GM21737 (cell line): ENCODE measurements at regions not wholly inside any gene's neighbourhood (a gene's known extent, or its start where the extent isn't known, plus 50 kb on each side); places are given as distances from the start of the nearest gene placed in this dataset.

ENCODE experiments used
- ATAC-seq: cut with Tn5 transposase; IDR thresholded peaks from one replicate; pipeline ENCODE4 v1.9.1; 2021; ENCODE audit warnings: mild to moderate bottlenecking, moderate library complexity; ENCODE audit not compliant: unreplicated experiment

DNA sequence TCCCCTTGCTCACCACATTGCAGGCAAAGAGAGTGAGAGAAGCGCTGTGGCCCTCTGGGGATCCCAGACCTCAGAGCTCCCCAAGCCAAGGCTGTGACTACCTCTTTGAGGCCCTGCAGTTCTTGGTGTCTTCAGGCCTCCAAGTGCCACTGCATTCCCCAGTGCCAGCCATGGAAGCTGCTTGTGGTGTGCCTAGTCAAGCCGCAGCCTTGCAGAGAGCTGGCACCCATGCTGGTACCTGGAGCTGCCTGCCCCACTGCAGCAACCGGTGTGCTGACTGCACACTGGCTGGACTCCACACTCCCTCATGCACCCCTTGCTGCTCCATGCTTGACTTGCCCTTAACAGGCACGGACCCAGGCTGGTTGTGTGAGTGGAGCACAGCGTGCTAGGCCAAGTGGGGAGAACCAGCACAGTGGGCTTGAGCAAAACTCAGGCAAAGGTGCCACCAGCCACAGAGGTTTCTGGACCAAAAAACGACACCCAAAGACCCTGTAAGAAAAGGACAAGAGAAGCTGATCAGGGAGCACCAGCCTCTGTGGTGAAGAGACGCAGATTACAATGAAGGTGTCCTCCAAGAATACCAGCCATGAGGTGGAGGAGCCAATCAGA, 113.5 kb upstream of the TMEM18 start:
- no peak for ATAC-seq

DNA sequence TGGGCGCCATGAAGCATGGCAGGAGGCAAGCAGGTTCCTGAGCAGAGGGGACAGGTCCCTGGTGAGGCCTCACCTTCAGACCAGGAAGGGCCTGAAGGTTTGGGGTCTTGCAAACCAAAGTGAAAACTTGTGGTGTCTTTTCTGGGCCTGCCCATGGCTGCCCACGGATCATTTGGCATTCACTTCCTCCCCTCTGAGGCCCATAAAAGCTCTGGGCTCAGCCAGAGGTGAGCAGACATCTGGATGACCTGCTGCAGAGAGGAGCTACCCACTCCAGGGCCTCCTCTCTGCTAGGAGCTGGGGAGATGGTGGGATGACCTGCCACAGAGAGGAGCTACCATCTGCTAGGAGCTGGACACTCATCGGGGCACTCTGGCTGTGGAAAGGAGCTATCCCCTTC, 112.9 kb upstream of the TMEM18 start:
- no peak for ATAC-seq

DNA sequence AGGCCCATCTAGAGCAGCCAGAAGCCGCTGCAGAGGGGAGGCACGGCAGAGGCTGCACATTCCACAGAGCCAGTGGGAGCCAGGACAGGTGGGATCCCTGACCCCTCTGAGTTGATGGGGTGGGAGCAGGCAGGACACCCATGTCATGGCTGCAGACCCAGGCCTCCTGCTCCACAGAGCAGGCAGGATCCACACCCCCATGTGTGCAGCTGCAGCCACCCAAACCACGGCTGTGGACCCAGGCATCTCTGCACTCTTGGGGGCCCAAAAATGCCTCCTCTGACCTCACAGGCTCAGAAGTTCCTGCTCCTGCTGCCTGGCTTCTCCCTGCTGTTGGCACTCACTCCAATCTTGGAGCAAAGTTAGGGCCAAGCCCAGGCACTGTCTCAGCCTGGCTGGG, 112.3 kb upstream of the TMEM18 start:
- no peak for ATAC-seq

DNA sequence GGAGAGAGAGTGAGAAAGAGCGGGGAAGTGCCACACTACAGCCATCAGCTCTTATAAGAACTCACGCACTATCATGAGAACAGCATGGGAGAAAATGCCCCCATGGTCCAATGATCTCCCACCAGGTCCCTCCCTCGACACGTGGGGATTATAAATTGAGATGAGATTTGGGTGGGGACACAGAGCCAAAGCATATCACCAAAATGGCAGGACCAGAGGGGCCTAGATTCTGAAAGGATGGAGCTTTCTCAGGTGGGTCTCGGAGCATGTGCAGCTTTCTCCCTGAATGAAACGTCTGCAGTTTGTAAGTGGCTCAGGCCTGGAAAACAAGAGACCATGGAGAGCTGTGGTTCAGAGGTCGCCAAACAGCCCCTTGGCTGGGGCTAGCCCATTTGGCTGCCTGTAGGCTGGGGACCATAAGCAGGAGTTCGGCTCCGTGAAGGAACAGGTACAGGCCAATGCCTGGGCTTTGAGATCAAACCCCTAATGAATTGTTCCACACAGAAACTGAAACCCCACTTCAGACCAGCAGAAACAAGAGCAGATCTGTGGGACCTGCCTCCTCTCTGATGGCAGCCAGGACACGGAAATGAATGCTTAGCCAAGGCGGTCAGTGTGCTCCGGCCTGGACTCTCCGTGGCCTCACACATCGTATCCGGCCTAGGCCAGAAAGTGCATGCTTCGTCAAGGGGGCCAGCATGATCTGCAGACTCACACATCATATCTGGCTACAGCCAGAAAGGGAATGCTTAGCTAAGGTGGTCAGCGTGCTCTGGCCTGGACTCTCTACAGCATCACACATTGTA, 111.2 kb upstream of the TMEM18 start:
- no peak for ATAC-seq

DNA sequence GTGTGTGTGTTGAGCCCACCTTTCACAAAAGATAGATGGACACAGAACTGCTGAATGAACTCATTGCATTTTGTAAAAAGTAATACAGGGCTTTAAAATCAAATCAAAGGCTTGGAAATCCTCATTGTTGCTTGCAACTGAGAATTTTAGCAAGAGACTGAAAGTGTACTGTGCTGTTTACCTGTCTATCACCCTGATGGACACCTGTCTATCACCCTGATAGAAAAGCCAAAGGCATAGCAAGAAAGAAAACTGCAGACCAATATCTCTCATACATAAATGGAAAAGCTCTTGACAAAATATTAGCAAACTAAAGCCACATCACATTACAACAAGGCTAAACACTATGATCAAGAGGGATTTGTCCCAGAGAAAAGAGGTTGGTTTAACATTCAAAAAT, 107.5 kb upstream of the TMEM18 start:
- ATAC-seq: no peak

DNA sequence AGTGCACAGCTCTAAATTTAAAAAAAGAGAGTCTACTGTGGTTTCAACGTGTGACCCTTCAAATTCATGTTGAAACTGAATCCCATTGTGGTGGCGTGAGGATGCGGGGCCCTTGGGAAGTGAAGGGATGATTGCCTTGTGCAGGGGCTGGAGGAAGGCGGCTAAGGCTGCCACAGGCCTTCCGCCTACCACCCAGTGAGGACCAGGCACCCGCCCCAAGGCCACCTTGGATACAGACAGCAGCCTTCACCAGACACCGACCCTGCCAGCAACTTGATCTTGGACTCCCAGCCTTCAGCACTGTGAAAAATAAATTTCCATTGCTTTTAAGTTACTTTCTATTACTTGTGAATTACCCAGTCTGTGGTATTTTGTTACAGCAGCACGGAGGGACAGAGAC, 103.4 kb upstream of the TMEM18 start:
- ATAC-seq: no peak

DNA sequence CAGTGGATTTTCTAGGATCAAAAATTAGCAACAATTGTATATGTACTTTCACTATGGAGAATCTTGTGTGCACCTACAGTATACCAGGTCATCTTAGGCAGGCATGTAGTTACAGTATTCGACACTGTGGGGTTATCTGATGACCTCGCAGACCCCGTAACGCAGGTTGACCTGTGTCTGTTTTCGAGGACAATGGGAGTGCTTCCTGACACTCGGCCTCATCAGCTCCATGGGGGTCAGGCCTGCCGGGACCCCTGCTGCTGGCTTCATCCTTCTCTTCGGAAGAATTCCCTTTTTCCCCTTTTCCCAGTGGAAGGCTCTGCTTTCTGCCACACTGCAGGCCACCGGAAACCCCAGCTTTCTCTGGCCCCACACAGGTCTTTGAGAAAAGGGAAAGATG, 102.8 kb upstream of the TMEM18 start:
- no peak for ATAC-seq

DNA sequence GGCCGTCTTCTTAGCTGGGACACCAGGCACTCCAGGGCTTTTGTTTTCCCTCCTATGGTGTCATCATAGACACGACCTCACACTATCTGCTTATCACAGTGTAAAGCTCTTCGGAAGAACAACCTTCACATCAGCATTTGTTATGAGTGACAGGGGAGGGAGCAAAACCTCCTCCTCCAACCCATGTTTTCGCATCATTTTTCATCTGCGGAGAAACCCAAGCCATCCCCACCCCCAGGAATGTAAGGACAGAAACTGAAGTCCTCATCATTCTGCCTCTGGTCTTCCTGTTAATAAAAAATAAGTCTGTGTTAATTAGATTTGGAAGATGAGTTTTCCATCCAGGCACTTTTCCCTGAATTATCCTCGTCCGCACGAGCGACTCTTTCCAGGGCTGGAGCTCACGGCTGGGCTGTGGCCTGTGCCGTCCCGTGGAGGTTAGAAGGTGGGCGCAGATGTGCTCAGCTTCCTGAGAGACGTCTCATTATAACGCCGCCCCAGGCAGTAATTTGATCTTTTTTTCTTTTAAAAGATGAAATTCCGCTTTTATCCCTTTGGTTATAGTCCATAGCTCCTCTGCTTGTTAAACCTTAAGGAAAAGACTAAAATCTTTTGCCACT, 101.6 kb upstream of the TMEM18 start:
- no peak for ATAC-seq

DNA sequence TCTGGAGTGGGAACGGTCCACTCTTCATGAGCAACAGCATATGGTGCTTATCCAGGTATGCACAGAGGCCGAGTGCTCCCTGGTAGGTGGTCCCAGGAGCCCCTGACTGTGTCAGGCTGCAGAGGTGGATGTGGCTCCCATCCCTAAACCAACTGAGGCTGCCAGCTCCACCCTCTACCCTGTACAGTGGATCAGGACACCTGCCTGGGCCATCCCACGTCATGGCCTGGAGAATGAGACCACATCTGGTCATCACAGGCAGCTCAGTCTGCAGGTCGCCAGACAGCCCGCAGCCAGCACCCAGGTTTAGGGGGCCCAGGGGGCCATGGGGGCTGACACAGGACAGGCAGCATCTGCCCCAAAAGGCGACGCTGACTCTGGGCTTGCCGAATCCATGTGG, 100.3 kb upstream of the TMEM18 start:
- ATAC-seq: no peak

DNA sequence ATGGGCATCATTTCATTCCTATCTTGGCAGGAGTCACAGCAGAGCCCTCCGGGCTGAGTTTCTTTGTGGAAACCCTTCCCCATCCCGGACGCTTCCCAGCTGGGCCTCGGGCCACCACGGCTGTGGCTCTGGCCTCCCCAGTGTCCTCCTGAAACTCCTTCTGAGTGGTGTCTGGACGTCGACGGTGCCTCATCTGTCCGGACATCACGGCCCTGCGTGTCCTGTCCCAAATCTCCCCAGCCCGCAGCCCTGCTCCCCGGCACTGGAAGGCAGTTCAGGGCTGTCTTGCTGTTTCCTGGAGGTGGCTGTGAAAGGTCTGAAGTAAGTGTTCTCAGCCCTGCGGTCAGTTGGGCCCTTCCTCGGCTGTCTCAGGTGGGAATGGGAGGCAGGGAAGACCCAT, 99.8 kb upstream of the TMEM18 start:
- no peak for ATAC-seq

DNA sequence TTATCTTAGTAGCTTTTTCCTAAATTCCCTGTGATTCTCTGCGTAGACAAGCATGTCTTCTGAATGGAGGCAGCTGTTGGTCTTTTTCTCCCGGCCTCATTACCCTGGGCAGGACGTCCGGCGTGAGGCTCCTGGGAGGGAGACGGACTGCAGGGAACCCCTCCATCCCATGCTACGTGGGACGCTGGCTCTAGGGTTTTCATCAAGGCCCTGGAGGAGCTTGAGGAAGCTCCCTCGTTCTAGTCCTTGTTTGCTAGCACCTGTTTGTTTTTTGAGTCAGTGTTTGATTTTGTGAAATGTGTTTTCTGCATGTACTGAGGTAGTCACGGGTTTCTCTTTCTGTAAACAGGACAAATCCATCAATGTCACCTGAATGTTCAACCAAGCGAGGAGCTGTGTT, 99.3 kb upstream of the TMEM18 start:
- no peak for ATAC-seq

DNA sequence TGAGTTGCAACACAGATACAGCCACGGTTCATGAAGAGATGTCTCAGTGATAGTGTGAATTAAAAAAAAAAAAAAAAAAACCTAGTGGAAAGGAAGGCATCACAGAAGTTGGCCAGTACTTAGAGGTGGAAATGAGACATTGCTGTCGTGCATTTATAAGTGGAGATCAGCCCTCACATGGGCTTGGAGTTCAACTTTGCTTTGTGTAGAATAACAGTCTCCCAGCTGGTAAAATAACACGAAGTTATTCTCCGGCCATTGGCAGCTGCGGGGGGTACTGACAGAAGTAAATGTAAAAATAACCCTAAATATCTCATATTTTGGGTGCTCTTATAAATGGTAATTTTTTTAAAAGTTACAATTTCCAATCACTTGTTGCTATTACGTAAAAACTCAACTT, 98.8 kb upstream of the TMEM18 start:
- ATAC-seq: no peak

DNA sequence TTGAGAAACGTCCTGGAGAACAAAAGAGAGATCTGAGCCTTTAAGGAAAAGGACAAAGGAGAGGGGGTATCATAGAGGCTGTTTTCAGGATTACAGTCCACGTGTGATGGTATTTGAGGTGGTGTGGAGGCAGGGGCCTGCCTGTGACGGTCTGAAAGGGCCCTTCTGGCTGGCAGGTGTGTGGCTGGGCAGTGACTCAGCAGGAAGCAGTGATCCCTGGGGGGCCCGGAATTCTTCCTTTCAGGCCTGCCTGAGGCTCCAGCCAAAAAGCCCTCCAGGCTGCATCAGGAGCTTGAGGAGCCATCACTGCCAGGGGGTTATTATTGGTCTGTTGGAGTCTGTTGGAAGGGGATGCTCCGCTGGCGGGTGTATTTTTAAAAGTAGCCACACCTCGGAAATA, 97.2 kb upstream of the TMEM18 start:
- ATAC-seq: no peak

DNA sequence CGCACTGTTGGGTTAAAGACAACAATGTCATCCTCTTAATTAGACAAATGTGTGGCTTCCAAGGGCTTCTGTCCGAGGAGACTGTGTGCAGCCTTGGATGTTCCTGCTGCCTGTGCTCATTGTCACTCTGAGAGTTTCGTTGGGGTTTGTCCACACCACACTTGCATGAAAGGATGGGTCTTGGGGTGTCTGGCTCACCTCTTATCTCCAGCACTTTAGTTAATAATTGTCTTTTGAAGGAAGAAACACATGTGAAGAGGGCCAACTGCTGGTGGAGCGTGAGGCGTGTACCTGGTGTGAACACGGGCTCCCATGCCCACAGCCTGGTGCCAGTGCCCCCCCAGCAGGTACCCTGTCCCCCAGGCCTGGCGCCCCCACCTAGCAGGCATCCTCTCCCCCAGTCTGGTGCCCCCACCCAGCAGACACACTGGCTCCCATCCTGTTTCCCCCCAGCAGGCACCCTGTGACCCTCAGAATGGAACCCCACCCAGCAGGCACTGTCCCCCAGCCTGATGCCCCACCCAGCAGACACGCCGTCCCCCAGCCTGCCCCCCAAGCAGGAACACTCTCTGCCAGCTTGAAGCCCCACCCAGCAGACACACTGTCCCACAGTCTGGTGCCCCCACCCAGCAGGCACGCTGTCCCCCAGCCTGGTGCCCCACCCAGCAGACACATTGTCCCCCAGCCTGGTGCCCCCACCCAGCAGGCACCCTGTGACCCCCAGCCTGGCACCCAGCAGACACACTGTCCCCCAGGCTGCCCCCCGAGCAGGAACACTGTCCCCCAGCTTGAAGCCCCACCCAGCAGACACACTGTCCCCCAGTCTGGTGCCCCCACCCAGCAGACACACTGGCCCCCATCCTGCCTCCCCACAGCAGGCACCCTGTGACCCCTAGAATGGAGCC, 96.3 kb upstream of the TMEM18 start:
- ATAC-seq: no peak

DNA sequence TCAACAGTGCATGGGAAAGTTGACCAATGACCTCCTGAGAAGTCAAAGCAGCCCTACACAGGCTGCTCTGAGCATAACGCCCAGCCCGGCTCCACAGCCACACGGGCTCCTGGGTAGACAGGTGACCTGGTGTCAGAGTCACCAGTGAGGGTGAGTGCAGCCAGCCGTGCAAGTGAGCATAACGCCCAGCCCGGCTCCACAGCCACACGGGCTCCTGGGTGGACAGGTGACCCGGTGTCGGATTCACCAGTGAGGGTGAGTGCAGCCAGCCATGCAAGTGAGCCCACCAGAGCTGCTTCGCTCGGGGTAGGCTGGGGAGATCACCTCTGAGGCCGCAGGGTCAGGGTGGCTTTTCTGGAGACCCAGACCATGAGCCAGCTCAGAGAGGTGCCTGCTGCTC, 94.3 kb upstream of the TMEM18 start:
- ATAC-seq: no peak

DNA sequence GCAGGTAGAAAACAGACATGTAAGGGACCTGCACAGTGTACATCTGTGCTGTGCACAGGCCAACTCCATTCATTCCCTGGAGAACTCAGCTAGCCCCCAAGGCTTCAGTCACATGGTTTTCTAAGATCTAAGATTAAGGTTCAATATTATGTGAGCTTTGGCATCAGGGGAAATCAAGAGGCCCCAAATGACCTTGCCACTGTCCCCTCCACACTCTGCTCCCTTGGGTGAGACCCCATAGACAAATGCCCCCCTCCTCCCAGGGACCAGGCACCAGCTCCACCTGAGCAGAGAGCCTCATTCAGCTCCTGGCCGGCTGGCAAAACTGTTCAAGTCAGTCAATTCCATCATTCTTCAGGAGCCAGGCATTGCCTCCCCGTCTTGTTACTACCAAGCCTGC, 93.6 kb upstream of the TMEM18 start:
- no peak for ATAC-seq

DNA sequence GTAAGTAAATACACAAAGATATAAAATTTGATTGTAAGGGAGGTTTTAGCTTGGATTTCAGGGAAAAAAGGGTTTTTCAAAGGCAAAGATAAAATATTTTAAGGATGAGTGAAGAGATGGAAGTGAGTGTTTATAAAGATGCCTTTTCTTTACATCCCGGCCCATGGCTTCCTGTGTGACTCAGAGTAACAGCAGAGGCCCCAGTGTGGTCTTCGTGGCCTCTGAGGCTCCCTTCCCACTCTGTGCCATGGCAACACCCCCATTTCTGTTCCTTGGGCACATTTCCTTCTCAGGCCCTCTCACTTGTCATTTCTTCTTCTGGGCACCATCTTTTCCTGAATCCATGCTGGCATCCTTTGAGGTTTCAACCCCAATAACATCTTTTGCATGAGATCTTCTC, 92.6 kb upstream of the TMEM18 start:
- no peak for ATAC-seq

DNA sequence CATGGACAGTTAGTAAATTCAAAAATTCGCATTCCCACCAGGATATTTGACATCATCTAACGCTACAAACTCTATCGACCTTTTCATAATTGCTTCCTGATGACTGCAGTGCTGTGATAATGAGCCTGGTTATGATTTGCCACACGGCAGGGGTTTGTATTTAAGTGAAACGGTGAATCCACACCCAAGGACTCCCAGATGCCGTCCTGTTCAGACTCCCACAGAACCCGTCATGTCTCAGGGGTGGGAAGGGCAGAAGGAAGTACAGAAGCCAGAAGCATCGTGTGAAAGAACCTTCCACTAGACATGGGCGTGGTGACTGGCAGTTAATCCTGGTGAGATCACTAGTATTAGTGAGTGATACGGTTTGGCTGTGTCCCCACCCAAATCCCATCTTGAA, 91.2 kb upstream of the TMEM18 start:
- ATAC-seq: no peak

DNA sequence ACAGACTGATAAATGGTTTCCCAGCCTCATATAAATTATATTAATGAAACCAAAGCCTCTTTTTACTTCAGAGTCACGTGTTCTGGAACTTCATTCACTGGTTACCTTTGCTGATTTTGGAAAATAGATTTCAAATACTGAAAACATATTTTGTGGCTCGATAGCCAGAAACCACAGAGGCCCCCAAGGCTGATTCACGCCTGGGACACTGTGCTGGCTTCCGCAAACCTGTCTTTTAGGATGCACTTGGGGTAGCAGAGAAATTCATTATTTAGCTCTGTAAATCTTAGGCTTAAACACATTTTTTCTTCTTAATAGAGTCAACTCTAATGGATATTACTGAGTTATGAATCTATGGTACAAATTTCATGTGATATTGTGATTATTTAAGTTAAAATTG, 90.7 kb upstream of the TMEM18 start:
- no peak for ATAC-seq

DNA sequence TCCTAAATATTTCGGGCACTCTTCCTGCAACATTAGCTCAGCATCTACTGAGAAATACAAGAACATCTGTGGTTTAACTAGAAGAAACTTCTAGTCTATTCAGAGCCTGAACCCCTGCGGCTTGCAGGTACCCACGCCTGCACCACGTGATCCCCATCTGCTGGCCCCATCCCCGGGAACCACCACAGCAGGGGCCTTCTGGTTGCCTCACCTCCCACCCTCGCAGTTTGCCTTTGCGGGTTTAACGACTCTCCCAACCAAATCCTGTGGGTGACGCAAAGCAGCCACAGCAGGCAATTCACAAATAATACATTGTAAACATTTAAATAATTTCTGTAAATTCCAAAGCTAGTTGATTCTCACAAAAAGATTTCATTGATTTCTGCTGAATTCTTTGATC, 90.2 kb upstream of the TMEM18 start:
- no peak for ATAC-seq

DNA sequence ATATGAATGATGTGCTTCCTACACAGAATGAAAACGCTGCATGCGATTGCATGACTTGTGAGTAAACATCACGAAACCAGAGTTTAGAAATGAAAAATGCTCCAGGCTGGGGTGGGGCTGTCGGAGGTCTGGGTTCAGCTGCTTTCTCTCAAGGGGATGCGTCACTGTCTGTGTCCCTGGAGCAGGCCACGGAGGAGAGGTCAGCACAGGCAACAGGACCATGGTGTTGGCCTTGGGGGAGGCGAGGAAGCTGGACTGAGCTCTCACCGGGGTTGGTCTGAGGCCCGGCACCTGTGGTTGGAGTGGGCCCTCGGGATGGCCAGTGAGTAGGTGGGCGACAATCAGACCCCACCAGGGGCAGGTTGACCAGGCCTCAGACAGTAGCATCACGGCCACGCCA, 89.0 kb upstream of the TMEM18 start:
- no peak for ATAC-seq
